WI38 (cell line): ENCODE measurements at regions not wholly inside any gene's neighbourhood (a gene's known extent, or its start where the extent isn't known, plus 50 kb on each side); places are given as distances from the start of the nearest gene placed in this dataset.
"Not testable (repeated sequence)": the region's sequence is repeated elsewhere in the genome, so short reads cannot be mapped to it uniquely, and the experiment has no call there.

ENCODE experiments used
- H3K4me3 ChIP-seq: 2 replicates; pipeline ENCODE4 v1.5.1; 2011; ENCODE audit warnings: low read depth, mild to moderate bottlenecking, control low read depth, low read length
- TF ChIP-seq, protein P1 (sequence below): IDR thresholded peaks from 2 replicates; pipeline ENCODE4 v1.5.1; 2012; ENCODE audit warnings: low read depth, mild to moderate bottlenecking, control low read depth, low read length

DNA sequence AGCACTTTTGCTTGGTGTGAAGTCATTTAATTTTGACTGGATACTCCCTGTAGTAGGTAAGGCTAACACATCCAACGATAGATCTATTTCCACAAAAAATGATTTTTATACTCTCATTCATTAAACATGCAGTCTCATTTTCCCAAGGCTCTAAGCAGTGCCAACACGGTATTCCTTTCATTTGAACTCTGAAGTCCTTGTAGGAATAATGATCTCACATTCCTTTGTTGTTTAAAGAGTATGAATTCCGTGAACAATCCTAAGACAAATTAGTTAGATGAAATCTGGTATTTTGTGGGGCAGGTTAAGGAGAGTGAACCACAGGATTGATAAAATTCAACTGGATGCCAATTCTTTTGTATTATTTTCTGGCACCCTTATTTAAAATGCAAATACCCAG, 66.6 kb downstream of the LACC1 start:
- H3K4me3 ChIP-seq = no peak overlapping the region
- TF ChIP-seq, protein P1, sequence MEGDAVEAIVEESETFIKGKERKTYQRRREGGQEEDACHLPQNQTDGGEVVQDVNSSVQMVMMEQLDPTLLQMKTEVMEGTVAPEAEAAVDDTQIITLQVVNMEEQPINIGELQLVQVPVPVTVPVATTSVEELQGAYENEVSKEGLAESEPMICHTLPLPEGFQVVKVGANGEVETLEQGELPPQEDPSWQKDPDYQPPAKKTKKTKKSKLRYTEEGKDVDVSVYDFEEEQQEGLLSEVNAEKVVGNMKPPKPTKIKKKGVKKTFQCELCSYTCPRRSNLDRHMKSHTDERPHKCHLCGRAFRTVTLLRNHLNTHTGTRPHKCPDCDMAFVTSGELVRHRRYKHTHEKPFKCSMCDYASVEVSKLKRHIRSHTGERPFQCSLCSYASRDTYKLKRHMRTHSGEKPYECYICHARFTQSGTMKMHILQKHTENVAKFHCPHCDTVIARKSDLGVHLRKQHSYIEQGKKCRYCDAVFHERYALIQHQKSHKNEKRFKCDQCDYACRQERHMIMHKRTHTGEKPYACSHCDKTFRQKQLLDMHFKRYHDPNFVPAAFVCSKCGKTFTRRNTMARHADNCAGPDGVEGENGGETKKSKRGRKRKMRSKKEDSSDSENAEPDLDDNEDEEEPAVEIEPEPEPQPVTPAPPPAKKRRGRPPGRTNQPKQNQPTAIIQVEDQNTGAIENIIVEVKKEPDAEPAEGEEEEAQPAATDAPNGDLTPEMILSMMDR = no peak

DNA sequence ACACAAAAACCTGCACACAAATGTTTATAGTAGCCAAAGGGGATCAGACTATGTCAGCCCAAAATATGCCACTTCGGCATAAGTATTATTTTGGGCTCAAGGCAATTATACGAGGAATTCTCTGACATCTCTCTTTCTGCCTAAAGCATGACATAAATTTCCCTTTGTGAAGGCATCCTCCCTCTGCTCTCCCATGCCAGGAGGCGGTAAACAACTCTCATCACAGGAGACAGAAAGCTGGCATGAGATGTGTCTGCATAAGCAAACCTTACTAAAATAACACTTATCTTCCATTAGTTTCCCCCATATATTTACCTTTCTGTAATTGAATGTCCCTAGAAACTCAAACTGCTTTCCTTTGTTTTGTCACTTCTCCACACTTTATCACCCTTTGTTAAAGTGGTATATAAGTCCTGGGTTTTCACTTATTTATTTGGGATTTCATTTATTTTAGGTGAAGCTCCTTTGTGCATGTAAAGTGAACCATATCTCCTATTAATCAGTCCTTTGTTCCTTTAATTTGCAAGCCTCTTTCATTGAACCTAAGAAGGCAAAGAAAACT, 68.3 kb downstream of the LACC1 start:
- TF ChIP-seq, protein P1 = no peak
- H3K4me3 ChIP-seq = no peak overlapping the region

DNA sequence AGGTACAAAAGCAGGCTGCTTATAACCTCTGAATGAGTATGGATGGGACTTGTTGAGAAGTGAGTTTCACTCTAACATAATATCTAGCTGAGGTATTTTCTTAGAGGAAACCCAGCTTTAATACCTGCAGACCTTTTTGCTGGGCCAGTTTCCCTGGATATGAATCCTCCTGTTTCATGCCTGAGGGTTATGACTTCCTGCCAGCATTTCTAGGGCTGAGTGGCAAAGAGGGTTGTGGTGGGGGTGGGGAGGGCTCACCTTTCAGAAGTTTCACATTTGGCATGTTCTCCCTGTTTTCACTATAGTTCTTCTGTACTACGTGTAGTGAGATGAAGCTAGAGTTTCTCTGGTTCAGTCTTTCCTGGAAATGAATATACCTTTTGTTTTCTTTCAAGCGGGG, 73.7 kb downstream of the LACC1 start:
- no peak overlapping the region for H3K4me3 ChIP-seq
- TF ChIP-seq, protein P1 = no peak

DNA sequence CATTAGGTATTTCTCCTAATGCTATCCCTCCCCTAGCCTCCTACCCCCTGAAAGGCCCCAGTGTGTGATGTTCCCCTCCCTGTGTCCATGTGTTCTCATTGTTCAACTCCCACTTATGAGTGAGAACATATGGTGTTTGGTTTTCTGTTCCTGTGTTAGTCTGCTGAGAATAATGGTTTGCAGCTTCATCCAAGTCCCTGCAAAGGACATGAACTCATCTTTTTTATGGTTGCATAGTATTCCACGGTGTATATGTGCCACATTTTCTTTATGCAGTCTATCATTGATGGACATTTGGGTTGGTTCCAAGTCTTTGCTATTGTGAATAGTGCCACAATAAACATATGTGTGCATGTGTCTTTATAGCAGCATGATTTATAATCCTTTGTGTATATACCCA, 77.3 kb downstream of the LACC1 start:
- H3K4me3 ChIP-seq = not testable (repeated sequence)

DNA sequence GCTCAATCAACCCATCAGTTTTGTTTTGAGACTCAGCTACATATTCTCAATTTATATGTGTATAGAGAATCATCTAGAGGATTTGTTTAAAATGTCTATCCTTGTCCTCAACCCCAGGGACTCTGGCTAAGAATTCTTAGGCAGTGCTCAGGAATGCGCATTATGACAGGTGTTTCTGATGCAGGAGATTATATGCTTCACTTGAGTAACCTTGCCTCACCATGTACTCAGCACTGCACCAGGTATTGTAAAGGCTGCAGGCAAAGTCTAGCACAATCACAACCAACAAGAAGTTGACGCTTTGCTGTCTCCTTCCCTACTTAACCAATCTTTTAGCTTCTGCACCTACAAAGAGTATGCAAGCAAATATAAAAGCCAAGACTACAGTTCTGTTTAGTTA, 79.6 kb downstream of the LACC1 start:
- TF ChIP-seq, protein P1 = no peak
- H3K4me3 ChIP-seq = no peak overlapping the region

DNA sequence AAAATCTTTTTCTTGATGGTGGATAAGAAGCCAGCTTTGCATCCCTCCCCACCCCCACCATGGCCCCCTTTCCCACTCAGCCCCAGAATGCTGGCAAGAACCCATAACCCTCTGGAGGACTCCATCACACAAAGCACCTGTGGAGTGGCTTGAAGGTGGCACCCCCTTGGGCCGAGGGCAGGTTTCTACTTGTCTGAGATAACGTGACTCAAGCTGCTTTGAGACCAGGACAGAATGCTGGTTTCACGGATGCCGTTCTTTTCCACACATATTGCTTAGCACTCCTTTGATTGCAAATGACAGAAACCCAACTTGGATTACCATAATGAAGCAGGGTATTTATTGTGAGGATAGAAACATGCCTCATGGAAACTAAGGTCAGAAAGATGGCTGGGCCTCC, 82.2 kb downstream of the LACC1 start:
- TF ChIP-seq, protein P1 = no peak

DNA sequence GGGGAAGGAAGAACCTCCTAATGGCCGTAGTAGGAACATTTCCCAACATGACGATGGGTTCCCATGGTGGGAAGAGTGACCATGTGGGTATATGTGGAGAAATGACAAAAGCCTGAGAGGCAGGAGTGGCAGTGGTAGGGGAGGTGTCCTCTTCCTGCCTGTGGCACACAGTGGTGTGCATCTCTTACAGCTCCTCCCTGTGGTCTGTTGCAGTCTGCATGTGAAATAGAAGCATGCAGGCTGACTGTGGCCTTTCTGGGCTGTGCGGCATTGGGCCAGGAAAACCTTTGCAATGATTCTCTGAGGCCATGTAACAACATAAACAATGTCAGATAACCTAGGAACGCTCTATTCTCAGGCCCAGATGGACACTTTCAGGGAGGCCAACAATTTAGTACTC, 84.0 kb downstream of the LACC1 start:
- TF ChIP-seq, protein P1 = no peak
- no peak overlapping the region for H3K4me3 ChIP-seq

More for the DNA sequence above, 82.2 kb downstream of the LACC1 start:
- no peak overlapping the region for H3K4me3 ChIP-seq
